ENCODE measurements at regions not wholly inside any gene's neighbourhood (a gene's known extent, or its start where the extent isn't known, plus 50 kb on each side); places are given as distances from the start of the nearest gene placed in this dataset.

DNA sequence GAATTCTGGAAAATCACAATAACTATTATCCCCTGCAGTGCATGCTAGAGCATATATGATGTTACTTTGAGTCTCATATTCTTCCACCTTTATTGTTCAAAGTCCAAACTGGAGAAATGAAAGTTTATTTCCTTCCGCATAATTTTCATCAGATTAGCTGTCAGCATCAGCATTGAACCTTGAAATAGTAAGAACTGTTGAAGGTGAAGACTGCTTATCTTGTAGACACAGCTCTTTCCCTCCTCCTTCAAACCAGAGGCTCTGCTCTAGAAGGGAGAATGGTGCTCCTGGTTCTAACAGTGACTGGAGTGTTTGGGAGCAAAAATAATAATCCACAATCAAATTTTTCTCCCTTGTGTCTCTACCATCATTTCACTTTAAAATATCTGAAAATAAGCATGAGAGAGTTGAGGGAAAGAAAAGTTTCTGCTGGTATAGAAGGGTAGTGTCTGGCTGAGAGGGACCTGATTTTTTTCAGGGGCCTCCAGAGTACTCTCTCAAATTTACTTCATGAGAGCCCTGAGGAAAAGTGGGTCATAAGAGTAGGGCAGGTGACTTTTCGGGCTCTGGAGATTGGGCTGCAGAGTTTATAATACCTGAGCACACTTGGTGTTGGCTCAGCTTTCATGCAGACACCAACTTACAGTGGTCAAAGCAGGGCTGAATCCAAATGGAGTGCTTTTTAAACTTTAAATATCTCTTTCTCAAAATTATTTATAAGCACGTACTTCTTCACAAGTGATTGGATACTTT is 170.4 kb downstream of the ZDHHC21 start (continued):
- no peak for TF ChIP-seq GABPB1 (CRISPR knock-in tag; IDR thresholded peaks at IDR 0.05)
- TF ChIP-seq, protein P1, sequence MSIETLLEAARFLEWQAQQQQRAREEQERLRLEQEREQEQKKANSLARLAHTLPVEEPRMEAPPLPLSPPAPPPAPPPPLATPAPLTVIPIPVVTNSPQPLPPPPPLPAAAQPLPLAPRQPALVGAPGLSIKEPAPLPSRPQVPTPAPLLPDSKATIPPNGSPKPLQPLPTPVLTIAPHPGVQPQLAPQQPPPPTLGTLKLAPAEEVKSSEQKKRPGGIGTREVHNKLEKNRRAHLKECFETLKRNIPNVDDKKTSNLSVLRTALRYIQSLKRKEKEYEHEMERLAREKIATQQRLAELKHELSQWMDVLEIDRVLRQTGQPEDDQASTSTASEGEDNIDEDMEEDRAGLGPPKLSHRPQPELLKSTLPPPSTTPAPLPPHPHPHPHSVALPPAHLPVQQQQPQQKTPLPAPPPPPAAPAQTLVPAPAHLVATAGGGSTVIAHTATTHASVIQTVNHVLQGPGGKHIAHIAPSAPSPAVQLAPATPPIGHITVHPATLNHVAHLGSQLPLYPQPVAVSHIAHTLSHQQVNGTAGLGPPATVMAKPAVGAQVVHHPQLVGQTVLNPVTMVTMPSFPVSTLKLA (conservative IDR thresholded peaks at IDR 0.05): peak in 1 of 2 experiments; percentile 23; a peak in 1 of 4 replicates
- TF ChIP-seq MEF2D (tag; conservative IDR thresholded peaks at IDR 0.05; ENCODE audit: low read depth): no peak
- no peak for TF ChIP-seq ELF4 (CRISPR knock-in tag; IDR thresholded peaks at IDR 0.05)
- TF ChIP-seq, protein P2, sequence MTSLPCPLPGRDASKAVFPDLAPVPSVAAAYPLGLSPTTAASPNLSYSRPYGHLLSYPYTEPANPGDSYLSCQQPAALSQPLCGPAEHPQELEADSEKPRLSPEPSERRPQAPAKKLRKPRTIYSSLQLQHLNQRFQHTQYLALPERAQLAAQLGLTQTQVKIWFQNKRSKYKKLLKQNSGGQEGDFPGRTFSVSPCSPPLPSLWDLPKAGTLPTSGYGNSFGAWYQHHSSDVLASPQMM (CRISPR knock-in tag; IDR thresholded peaks at IDR 0.05): no peak
- no peak for TF ChIP-seq NONO (IDR thresholded peaks at IDR 0.05; ENCODE audit: low read depth in 2 of 2, low read length in 1 of 2)
- no peak for TF ChIP-seq CBX3 (IDR thresholded peaks at IDR 0.05; ENCODE audit: borderline replicate concordance in 1 of 2, low read length in 2 of 2)
- no peak for TF ChIP-seq ZKSCAN8 (CRISPR knock-in tag; IDR thresholded peaks at IDR 0.05)
- no peak for TF ChIP-seq ZC3H8 (IDR thresholded peaks at IDR 0.05)
- no peak for TF ChIP-seq LCOR (CRISPR knock-in tag; IDR thresholded peaks at IDR 0.05)
- no peak for TF ChIP-seq MCM2 (IDR thresholded peaks at IDR 0.05; ENCODE audit: low read depth)
- TF ChIP-seq ZFP30 (CRISPR knock-in tag; IDR thresholded peaks at IDR 0.05; ENCODE audit: borderline replicate concordance): no peak
- TF ChIP-seq CAMTA2 (CRISPR knock-in tag; conservative IDR thresholded peaks at IDR 0.05): no peak
- TF ChIP-seq, protein P3, sequence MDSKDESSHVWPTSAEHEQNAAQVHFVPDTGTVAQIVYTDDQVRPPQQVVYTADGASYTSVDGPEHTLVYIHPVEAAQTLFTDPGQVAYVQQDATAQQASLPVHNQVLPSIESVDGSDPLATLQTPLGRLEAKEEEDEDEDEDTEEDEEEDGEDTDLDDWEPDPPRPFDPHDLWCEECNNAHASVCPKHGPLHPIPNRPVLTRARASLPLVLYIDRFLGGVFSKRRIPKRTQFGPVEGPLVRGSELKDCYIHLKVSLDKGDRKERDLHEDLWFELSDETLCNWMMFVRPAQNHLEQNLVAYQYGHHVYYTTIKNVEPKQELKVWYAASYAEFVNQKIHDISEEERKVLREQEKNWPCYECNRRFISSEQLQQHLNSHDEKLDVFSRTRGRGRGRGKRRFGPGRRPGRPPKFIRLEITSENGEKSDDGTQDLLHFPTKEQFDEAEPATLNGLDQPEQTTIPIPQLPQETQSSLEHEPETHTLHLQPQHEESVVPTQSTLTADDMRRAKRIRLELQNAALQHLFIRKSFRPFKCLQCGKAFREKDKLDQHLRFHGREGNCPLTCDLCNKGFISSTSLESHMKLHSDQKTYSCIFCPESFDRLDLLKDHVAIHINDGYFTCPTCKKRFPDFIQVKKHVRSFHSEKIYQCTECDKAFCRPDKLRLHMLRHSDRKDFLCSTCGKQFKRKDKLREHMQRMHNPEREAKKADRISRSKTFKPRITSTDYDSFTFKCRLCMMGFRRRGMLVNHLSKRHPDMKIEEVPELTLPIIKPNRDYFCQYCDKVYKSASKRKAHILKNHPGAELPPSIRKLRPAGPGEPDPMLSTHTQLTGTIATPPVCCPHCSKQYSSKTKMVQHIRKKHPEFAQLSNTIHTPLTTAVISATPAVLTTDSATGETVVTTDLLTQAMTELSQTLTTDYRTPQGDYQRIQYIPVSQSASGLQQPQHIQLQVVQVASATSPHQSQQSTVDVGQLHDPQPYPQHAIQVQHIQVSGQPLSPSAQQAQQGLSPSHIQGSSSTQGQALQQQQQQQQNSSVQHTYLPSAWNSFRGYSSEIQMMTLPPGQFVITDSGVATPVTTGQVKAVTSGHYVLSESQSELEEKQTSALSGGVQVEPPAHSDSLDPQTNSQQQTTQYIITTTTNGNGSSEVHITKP (IDR thresholded peaks at IDR 0.05; ENCODE audit: partially characterized antibody): no peak
- no peak for TF ChIP-seq GATAD2A (IDR thresholded peaks at IDR 0.05)
- peak; percentile 97 for TF ChIP-seq SMARCE1 (IDR thresholded peaks at IDR 0.05)
- TF ChIP-seq HDAC1 (IDR thresholded peaks at IDR 0.05): peak in 1 of 2 experiments; percentile 68; a peak in 2 of 4 replicates
- peak in 1 of 2 experiments; percentile 36; a peak in 1 of 4 replicates for TF ChIP-seq TRIM24 (IDR thresholded peaks at IDR 0.05)
- TF ChIP-seq CBX5 (IDR thresholded peaks at IDR 0.05; ENCODE audit: borderline replicate concordance, low read depth): no peak
- TF ChIP-seq, protein P4, sequence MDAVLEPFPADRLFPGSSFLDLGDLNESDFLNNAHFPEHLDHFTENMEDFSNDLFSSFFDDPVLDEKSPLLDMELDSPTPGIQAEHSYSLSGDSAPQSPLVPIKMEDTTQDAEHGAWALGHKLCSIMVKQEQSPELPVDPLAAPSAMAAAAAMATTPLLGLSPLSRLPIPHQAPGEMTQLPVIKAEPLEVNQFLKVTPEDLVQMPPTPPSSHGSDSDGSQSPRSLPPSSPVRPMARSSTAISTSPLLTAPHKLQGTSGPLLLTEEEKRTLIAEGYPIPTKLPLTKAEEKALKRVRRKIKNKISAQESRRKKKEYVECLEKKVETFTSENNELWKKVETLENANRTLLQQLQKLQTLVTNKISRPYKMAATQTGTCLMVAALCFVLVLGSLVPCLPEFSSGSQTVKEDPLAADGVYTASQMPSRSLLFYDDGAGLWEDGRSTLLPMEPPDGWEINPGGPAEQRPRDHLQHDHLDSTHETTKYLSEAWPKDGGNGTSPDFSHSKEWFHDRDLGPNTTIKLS (IDR thresholded peaks at IDR 0.05; ENCODE audit: borderline replicate concordance, low read depth): no peak
- TF ChIP-seq KAT2B (IDR thresholded peaks at IDR 0.05; ENCODE audit: low read depth, low read length): no peak
- TF ChIP-seq GABPA (tag; conservative IDR thresholded peaks at IDR 0.05; ENCODE audit: low read depth): no peak
- no peak for TF ChIP-seq ZNF644 (tag; IDR thresholded peaks at IDR 0.05; ENCODE audit: low read depth)

Measured in K562 (cell line).